SK-N-SH treated with all-trans-retinoic acid at 6 μM for 48 hours (cell line): ENCODE measurements at regions not wholly inside any gene's neighbourhood (a gene's known extent, or its start where the extent isn't known, plus 50 kb on each side); places are given as distances from the start of the nearest gene placed in this dataset.

Source experiments
- ATAC-seq: fragments of 200-7000 bp; cut with Tn5 transposase; 3 replicates; pipeline ENCODE4 v1.9.1; 2020; ENCODE audit warnings: mild to moderate bottlenecking, moderate library complexity
- BACH2 ChIP-seq: fragments of 250-450 bp; sonication (Bioruptor Pico); IDR thresholded peaks from 2 replicates; pipeline ENCODE4 v1.9.0; 2021; ENCODE audit warnings: mild to moderate bottlenecking, borderline replicate concordance
- CREB5 ChIP-seq: fragments of 250-450 bp; sonication (Bioruptor Pico); IDR thresholded peaks from 2 replicates; pipeline ENCODE4 v1.5.1; 2020; ENCODE audit warnings: low read depth, mild to moderate bottlenecking, moderate library complexity
- CSDC2 ChIP-seq: fragments of 250-450 bp; sonication (Bioruptor Pico); IDR thresholded peaks from 2 replicates; pipeline ENCODE4 v1.5.0; 2020; ENCODE audit warnings: mild to moderate bottlenecking, moderate library complexity
- ISL1 ChIP-seq: fragments of 250-450 bp; sonication (Bioruptor Pico); IDR thresholded peaks from 2 replicates; pipeline ENCODE4 v2.1.2; 2022; ENCODE audit warnings: mild to moderate bottlenecking, moderate library complexity
- RARB ChIP-seq: fragments of 250-450 bp; sonication (Bioruptor Pico); IDR thresholded peaks from 2 replicates; pipeline ENCODE4 v1.8.0; 2021; ENCODE audit warnings: mild to moderate bottlenecking, moderate library complexity
- SNAI2 ChIP-seq: fragments of 250-450 bp; sonication (Bioruptor Pico); IDR thresholded peaks from 2 replicates; pipeline ENCODE4 v1.5.0; 2020; ENCODE audit warnings: mild to moderate bottlenecking, moderate library complexity
- TCF4 ChIP-seq: fragments of 250-450 bp; sonication (Bioruptor Pico); IDR thresholded peaks from 2 replicates; pipeline ENCODE4 v1.8.0; 2021; ENCODE audit warnings: mild to moderate bottlenecking, moderate library complexity, borderline replicate concordance
- TOX ChIP-seq: fragments of 250-450 bp; sonication (Bioruptor Pico); IDR thresholded peaks from 2 replicates; pipeline ENCODE4 v1.8.0; 2021; ENCODE audit warnings: mild to moderate bottlenecking, moderate library complexity, borderline replicate concordance
- ZC3H10 ChIP-seq: fragments of 250-450 bp; sonication (Bioruptor Pico); IDR thresholded peaks from 2 replicates; pipeline ENCODE4 v1.5.1; 2021; ENCODE audit warnings: mild to moderate bottlenecking, moderate library complexity
- ZFP3 ChIP-seq: fragments of 250-450 bp; sonication (Bioruptor Pico); IDR thresholded peaks from 2 replicates; pipeline ENCODE4 v1.5.0; 2020; ENCODE audit warnings: mild to moderate bottlenecking, moderate library complexity
- ZFP30 ChIP-seq: fragments of 450-650 bp; formaldehyde crosslinking; IDR thresholded peaks from 2 replicates; pipeline ENCODE4 v1.5.0; 2022; ENCODE audit warnings: mild to moderate bottlenecking, moderate library complexity
- ZNF565 ChIP-seq: fragments of 450-650 bp; formaldehyde crosslinking; conservative IDR thresholded peaks from 2 replicates; pipeline ENCODE4 v1.5.0; 2020; ENCODE audit warnings: low read depth, mild to moderate bottlenecking, moderate library complexity
- ZNF8 ChIP-seq: fragments of 450-650 bp; formaldehyde crosslinking; IDR thresholded peaks from 2 replicates; pipeline ENCODE4 v1.5.0; 2020; ENCODE audit warnings: mild to moderate bottlenecking, moderate library complexity
- TF ChIP-seq, protein P1 (sequence below): fragments of 250-450 bp; sonication (Bioruptor Pico); IDR thresholded peaks from 2 replicates; pipeline ENCODE4 v1.5.0; 2020; ENCODE audit warnings: mild to moderate bottlenecking, moderate library complexity
- TF ChIP-seq, protein P2 (sequence below): fragments of 250-450 bp; sonication (Bioruptor Pico); IDR thresholded peaks from 2 replicates; pipeline ENCODE4 v1.8.0; 2020; ENCODE audit warnings: mild to moderate bottlenecking, moderate library complexity, borderline replicate concordance
- TF ChIP-seq, protein P3 (sequence below): fragments of 250-450 bp; sonication (Bioruptor Pico); IDR thresholded peaks from 2 replicates; pipeline ENCODE4 v1.8.0; 2021; ENCODE audit warnings: low read depth, mild to moderate bottlenecking, moderate library complexity, borderline replicate concordance
- TF ChIP-seq, protein P4 (sequence below): fragments of 250-450 bp; sonication (Bioruptor Pico); IDR thresholded peaks from 2 replicates; pipeline ENCODE4 v1.5.1; 2021; ENCODE audit warnings: mild to moderate bottlenecking, moderate library complexity

GRCh38 chr2:237254911-237255578, 158.9 kb downstream of the COL6A3 start:
- TF ChIP-seq CSDC2 (CRISPR knock-in tag) (no peak), CREB5 (CRISPR knock-in tag) (no peak), TCF4 (CRISPR knock-in tag) (no peak), RARB (CRISPR knock-in tag) (no peak), TOX (CRISPR knock-in tag) (no peak), BACH2 (CRISPR knock-in tag) (no peak), ZFP3 (CRISPR knock-in tag) (no peak), SNAI2 (no peak), ISL1 (CRISPR knock-in tag) (no peak)
- TF ChIP-seq, protein P1, sequence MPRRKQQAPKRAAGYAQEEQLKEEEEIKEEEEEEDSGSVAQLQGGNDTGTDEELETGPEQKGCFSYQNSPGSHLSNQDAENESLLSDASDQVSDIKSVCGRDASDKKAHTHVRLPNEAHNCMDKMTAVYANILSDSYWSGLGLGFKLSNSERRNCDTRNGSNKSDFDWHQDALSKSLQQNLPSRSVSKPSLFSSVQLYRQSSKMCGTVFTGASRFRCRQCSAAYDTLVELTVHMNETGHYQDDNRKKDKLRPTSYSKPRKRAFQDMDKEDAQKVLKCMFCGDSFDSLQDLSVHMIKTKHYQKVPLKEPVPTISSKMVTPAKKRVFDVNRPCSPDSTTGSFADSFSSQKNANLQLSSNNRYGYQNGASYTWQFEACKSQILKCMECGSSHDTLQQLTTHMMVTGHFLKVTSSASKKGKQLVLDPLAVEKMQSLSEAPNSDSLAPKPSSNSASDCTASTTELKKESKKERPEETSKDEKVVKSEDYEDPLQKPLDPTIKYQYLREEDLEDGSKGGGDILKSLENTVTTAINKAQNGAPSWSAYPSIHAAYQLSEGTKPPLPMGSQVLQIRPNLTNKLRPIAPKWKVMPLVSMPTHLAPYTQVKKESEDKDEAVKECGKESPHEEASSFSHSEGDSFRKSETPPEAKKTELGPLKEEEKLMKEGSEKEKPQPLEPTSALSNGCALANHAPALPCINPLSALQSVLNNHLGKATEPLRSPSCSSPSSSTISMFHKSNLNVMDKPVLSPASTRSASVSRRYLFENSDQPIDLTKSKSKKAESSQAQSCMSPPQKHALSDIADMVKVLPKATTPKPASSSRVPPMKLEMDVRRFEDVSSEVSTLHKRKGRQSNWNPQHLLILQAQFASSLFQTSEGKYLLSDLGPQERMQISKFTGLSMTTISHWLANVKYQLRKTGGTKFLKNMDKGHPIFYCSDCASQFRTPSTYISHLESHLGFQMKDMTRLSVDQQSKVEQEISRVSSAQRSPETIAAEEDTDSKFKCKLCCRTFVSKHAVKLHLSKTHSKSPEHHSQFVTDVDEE: no peak
- TF ChIP-seq, protein P2, sequence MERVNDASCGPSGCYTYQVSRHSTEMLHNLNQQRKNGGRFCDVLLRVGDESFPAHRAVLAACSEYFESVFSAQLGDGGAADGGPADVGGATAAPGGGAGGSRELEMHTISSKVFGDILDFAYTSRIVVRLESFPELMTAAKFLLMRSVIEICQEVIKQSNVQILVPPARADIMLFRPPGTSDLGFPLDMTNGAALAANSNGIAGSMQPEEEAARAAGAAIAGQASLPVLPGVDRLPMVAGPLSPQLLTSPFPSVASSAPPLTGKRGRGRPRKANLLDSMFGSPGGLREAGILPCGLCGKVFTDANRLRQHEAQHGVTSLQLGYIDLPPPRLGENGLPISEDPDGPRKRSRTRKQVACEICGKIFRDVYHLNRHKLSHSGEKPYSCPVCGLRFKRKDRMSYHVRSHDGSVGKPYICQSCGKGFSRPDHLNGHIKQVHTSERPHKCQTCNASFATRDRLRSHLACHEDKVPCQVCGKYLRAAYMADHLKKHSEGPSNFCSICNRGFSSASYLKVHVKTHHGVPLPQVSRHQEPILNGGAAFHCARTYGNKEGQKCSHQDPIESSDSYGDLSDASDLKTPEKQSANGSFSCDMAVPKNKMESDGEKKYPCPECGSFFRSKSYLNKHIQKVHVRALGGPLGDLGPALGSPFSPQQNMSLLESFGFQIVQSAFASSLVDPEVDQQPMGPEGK (CRISPR knock-in tag): no peak
- TF ChIP-seq, protein P3, sequence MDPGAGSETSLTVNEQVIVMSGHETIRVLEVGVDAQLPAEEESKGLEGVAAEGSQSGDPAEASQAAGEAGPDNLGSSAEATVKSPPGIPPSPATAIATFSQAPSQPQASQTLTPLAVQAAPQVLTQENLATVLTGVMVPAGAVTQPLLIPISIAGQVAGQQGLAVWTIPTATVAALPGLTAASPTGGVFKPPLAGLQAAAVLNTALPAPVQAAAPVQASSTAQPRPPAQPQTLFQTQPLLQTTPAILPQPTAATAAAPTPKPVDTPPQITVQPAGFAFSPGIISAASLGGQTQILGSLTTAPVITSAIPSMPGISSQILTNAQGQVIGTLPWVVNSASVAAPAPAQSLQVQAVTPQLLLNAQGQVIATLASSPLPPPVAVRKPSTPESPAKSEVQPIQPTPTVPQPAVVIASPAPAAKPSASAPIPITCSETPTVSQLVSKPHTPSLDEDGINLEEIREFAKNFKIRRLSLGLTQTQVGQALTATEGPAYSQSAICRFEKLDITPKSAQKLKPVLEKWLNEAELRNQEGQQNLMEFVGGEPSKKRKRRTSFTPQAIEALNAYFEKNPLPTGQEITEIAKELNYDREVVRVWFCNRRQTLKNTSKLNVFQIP: no peak
- peak; percentile 77 for ATAC-seq

GRCh38 chr2:237256887-237257286, 157.1 kb downstream of the COL6A3 start:
- TF ChIP-seq ZNF565 (CRISPR knock-in tag): no peak
- no peak for TF ChIP-seq ZC3H10
- no peak for TF ChIP-seq CREB5 (CRISPR knock-in tag)
- TF ChIP-seq, protein P1: no peak
- no peak for TF ChIP-seq BACH2 (CRISPR knock-in tag)
- TF ChIP-seq, protein P2 (CRISPR knock-in tag): no peak
- TF ChIP-seq ISL1 (CRISPR knock-in tag): no peak
- TF ChIP-seq ZFP30 (CRISPR knock-in tag): no peak
- TF ChIP-seq, protein P4, sequence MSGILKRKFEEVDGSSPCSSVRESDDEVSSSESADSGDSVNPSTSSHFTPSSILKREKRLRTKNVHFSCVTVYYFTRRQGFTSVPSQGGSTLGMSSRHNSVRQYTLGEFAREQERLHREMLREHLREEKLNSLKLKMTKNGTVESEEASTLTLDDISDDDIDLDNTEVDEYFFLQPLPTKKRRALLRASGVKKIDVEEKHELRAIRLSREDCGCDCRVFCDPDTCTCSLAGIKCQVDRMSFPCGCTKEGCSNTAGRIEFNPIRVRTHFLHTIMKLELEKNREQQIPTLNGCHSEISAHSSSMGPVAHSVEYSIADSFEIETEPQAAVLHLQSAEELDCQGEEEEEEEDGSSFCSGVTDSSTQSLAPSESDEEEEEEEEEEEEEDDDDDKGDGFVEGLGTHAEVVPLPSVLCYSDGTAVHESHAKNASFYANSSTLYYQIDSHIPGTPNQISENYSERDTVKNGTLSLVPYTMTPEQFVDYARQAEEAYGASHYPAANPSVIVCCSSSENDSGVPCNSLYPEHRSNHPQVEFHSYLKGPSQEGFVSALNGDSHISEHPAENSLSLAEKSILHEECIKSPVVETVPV (CRISPR knock-in tag): no peak
- TF ChIP-seq, protein P3: no peak
- no peak for TF ChIP-seq TCF4 (CRISPR knock-in tag)
- TF ChIP-seq TOX (CRISPR knock-in tag): no peak
- TF ChIP-seq ZNF8 (CRISPR knock-in tag): no peak
- peak; percentile 46 for ATAC-seq
